Breast epithelium (tissue), 3 donors: ENCODE measurements at regions not wholly inside any gene's neighbourhood (a gene's known extent, or its start where the extent isn't known, plus 50 kb on each side); places are given as distances from the start of the nearest gene placed in this dataset.

Source experiments
- CTCF ChIP-seq, 3 donors: fragments of 450-650 bp; IDR thresholded peaks; one replicate each; pipeline ENCODE4 v1.5.1; 2016 to 2017; ENCODE audit warnings: antibody characterized with exemption in 3 of 3, mild to moderate bottlenecking in 3 of 3, moderate library complexity in 3 of 3
- POLR2AphosphoS5 ChIP-seq, 3 donors: sonication (generic); formaldehyde crosslinking; IDR thresholded peaks; one replicate each; pipeline ENCODE4 v1.6.1; 2017; ENCODE audit warnings: antibody characterized with exemption in 3 of 3

DNA sequence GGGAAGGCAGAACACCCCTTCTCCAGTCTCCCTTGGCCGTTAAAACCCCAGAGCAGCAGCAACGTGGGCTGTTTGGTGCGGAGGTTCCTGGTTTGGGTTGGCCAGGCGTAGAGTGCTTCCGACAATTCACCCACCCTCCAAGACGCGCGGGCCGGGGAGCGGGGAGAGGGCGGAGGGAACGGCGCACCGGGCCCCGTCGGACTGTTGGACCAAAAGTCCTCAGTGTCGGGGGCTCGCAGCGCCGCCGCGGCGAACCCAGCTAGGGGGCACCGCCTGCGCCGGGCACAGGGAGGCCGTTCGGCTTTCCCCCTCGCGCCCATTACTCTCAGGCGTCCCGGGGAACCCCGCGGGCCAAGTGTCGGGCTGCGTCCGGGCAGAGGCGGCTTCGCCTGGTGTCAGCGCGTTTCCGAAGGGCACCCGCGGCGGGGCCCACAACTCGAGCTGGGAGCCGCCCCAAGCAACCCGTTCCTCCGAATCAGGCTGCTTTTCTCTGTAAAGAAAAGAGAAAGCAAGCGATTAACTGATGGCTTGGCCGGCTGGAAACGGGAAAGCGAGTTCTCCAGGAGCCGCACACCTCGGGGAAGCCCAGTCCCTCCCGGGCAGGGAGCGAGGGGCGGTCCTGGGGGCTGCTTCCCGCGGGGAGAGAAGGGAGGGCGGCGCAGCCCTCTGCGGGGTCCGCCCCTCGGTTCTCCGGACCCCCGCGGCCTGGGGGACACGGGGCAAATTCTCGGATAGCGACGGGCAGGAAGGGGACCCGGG is 145.5 kb downstream of the ERCC6L2 start:
- TF ChIP-seq CTCF (IDR thresholded peaks at IDR 0.05) (no peak), POLR2AphosphoS5 (IDR thresholded peaks at IDR 0.05) (no peak)
